GM23338 (cell line): ENCODE measurements at regions not wholly inside any gene's neighbourhood (a gene's known extent, or its start where the extent isn't known, plus 50 kb on each side); places are given as distances from the start of the nearest gene placed in this dataset.

Source experiments
- CREB1 ChIP-seq: fragments of 250-450 bp; sonication (Bioruptor Pico); IDR thresholded peaks from 2 replicates; pipeline ENCODE4 v1.5.0; 2020; ENCODE audit warnings: low read depth, mild to moderate bottlenecking, moderate library complexity
- CTCF ChIP-seq, 2 experiments: fragments of 200-600 bp in 1 of 2; sonication (generic) in 1 of 2; conservative IDR thresholded peaks; 2 replicates each; pipeline versions ENCODE4 v1.5.1 to v1.6.1; 2016 to 2017; ENCODE audit warnings: antibody characterized with exemption in 2 of 2, low read depth in 2 of 2, mild to moderate bottlenecking in 2 of 2, moderate library complexity in 1 of 2
- ETS1 ChIP-seq: IDR thresholded peaks from 2 replicates; pipeline ENCODE4 v1.6.1; 2016; ENCODE audit warnings: antibody characterized with exemption
- EZH2 ChIP-seq: fragments of 200-600 bp; sonication (generic); IDR thresholded peaks from one replicate; pipeline ENCODE4 v1.8.0; 2017; ENCODE audit warnings: antibody characterized with exemption, mild to moderate bottlenecking, low read depth; ENCODE audit not compliant: unreplicated experiment
- EZH2phosphoT487 ChIP-seq: fragments of 200-600 bp; sonication (generic); IDR thresholded peaks from one replicate; pipeline ENCODE4 v1.8.1; 2018; ENCODE audit warnings: antibody characterized with exemption; ENCODE audit not compliant: unreplicated experiment
- NANOG ChIP-seq: IDR thresholded peaks from 2 replicates; pipeline ENCODE4 v1.6.1; 2016; ENCODE audit warnings: antibody characterized with exemption, borderline replicate concordance
- POLR2AphosphoS5 ChIP-seq: IDR thresholded peaks from 2 replicates; pipeline ENCODE4 v1.6.1; 2016; ENCODE audit warnings: antibody characterized with exemption, low read depth
- REST ChIP-seq: IDR thresholded peaks from one replicate; pipeline ENCODE4 v1.6.1; 2018; ENCODE audit warnings: antibody characterized with exemption; ENCODE audit not compliant: unreplicated experiment
- STAT1 ChIP-seq: IDR thresholded peaks from one replicate; pipeline ENCODE4 v1.6.1; 2016; ENCODE audit warnings: antibody characterized with exemption; ENCODE audit not compliant: unreplicated experiment
- ZNF114 ChIP-seq: fragments of 250-450 bp; sonication (Bioruptor Pico); IDR thresholded peaks from 2 replicates; pipeline ENCODE4 v1.5.0; 2020; ENCODE audit warnings: mild to moderate bottlenecking, moderate library complexity
- ZNF331 ChIP-seq: fragments of 250-450 bp; sonication (Bioruptor Pico); IDR thresholded peaks from 2 replicates; pipeline ENCODE4 v1.5.0; 2020; ENCODE audit warnings: low read depth, mild to moderate bottlenecking, moderate library complexity
- TF ChIP-seq, protein P1 (sequence below): fragments of 250-450 bp; sonication (Bioruptor Pico); IDR thresholded peaks from 2 replicates; pipeline ENCODE4 v1.5.0; 2020; ENCODE audit warnings: mild to moderate bottlenecking, moderate library complexity

DNA sequence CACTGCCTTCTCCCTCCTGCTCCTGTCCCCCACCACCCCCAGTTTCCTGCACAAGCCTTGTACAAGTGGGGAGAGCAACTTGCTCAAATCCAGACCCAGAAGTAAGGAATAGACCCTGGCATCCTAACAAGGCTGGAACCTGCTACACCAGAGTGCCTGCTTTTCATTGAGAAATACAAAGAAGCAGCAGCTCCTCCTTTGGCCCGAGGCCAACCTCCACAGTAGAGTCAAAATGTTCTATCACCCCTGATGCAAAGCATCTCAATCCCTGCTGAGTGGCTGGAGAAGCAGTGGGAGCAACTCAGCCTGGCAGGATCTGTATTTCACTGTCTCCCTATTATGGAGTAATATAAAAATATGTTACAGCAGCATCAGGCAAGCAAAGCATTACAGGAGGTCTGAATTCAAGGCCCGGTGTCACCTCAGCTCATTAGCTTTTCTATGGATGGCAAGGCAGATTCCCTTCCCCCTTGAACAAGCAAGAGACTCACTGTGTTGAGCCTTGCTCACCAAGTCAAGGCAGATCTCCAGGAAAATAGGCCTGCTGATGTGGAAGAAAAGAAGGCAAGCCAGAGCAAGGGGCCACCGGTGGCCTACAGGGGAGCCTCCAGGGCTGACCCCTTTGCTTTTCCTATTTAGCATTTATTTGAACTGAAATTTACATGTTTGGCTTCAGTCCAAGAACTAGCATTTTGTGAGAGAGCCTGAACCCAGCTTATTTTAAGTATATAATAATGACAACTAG lies 186.3 kb upstream of the EGLN3 start:
- TF ChIP-seq CTCF (conservative IDR thresholded peaks at IDR 0.05; ENCODE audit: low read depth in 2 of 2) = no peak
- no peak for TF ChIP-seq ETS1
- TF ChIP-seq EZH2phosphoT487 = no peak
- no peak for TF ChIP-seq POLR2AphosphoS5
- TF ChIP-seq REST = no peak
- TF ChIP-seq EZH2 = no peak
- TF ChIP-seq NANOG = no peak
- no peak for TF ChIP-seq ZNF114 (CRISPR knock-in tag)
- TF ChIP-seq STAT1 = no peak
- no peak for TF ChIP-seq ZNF331
- TF ChIP-seq CREB1 (CRISPR knock-in tag) = no peak
- TF ChIP-seq, protein P1, sequence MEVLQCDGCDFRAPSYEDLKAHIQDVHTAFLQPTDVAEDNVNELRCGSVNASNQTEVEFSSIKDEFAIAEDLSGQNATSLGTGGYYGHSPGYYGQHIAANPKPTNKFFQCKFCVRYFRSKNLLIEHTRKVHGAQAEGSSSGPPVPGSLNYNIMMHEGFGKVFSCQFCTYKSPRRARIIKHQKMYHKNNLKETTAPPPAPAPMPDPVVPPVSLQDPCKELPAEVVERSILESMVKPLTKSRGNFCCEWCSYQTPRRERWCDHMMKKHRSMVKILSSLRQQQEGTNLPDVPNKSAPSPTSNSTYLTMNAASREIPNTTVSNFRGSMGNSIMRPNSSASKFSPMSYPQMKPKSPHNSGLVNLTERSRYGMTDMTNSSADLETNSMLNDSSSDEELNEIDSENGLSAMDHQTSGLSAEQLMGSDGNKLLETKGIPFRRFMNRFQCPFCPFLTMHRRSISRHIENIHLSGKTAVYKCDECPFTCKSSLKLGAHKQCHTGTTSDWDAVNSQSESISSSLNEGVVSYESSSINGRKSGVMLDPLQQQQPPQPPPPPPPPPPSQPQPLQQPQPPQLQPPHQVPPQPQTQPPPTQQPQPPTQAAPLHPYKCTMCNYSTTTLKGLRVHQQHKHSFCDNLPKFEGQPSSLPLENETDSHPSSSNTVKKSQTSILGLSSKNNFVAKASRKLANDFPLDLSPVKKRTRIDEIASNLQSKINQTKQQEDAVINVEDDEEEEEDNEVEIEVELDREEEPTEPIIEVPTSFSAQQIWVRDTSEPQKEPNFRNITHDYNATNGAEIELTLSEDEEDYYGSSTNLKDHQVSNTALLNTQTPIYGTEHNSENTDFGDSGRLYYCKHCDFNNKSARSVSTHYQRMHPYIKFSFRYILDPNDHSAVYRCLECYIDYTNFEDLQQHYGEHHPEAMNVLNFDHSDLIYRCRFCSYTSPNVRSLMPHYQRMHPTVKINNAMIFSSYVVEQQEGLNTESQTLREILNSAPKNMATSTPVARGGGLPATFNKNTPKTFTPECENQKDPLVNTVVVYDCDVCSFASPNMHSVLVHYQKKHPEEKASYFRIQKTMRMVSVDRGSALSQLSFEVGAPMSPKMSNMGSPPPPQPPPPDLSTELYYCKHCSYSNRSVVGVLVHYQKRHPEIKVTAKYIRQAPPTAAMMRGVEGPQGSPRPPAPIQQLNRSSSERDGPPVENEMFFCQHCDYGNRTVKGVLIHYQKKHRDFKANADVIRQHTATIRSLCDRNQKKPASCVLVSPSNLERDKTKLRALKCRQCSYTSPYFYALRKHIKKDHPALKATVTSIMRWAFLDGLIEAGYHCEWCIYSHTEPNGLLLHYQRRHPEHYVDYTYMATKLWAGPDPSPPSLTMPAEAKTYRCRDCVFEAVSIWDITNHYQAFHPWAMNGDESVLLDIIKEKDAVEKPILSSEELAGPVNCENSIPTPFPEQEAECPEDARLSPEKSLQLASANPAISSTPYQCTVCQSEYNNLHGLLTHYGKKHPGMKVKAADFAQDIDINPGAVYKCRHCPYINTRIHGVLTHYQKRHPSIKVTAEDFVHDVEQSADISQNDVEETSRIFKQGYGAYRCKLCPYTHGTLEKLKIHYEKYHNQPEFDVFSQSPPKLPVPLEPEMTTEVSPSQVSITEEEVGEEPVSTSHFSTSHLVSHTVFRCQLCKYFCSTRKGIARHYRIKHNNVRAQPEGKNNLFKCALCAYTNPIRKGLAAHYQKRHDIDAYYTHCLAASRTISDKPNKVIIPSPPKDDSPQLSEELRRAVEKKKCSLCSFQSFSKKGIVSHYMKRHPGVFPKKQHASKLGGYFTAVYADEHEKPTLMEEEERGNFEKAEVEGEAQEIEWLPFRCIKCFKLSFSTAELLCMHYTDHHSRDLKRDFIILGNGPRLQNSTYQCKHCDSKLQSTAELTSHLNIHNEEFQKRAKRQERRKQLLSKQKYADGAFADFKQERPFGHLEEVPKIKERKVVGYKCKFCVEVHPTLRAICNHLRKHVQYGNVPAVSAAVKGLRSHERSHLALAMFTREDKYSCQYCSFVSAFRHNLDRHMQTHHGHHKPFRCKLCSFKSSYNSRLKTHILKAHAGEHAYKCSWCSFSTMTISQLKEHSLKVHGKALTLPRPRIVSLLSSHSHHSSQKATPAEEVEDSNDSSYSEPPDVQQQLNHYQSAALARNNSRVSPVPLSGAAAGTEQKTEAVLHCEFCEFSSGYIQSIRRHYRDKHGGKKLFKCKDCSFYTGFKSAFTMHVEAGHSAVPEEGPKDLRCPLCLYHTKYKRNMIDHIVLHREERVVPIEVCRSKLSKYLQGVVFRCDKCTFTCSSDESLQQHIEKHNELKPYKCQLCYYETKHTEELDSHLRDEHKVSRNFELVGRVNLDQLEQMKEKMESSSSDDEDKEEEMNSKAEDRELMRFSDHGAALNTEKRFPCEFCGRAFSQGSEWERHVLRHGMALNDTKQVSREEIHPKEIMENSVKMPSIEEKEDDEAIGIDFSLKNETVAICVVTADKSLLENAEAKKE (CRISPR knock-in tag) = no peak
